Aorta (tissue), 5 donors: ENCODE measurements at regions not wholly inside any gene's neighbourhood (a gene's known extent, or its start where the extent isn't known, plus 50 kb on each side); places are given as distances from the start of the nearest gene placed in this dataset.

Experiments
- ATAC-seq: fragments of 200-7000 bp; cut with Tn5 transposase; one replicate; pipeline ENCODE4 v1.9.1; 2022; ENCODE audit warnings: moderate library complexity; ENCODE audit not compliant: low FRiP score
- DNase-seq, 2 donors: peaks; one replicate each; pipeline ENCODE4 v3.0.0-alpha.2; 2020
- H3K27ac ChIP-seq, 2 donors: one replicate each; pipeline ENCODE4 v1.5.1; 2013; ENCODE audit warnings: low read length in 2 of 2, mild to moderate bottlenecking in 2 of 2, moderate library complexity in 2 of 2, control low read depth in 1 of 2, inconsistent platforms in 1 of 2, low read depth in 1 of 2
- H3K27me3 ChIP-seq, 2 donors: one replicate each; pipeline ENCODE4 v1.6.1; 2013; ENCODE audit warnings: control low read depth in 1 of 2, low read length in 1 of 2, mild to moderate bottlenecking in 1 of 2, moderate library complexity in 1 of 2; ENCODE audit not compliant: insufficient read depth in 2 of 2, control insufficient read depth in 1 of 2
- H3K36me3 ChIP-seq, 2 donors: one replicate each; pipeline ENCODE4 v1.6.1; 2013; ENCODE audit warnings: control low read depth in 1 of 2, low read length in 1 of 2, mild to moderate bottlenecking in 1 of 2; ENCODE audit not compliant: insufficient read depth in 2 of 2, control insufficient read depth in 1 of 2
- H3K4me1 ChIP-seq, 2 donors: one replicate each; pipeline ENCODE4 v1.6.1; 2013; ENCODE audit warnings: low read length in 2 of 2, control low read depth in 1 of 2, mild to moderate bottlenecking in 1 of 2, moderate library complexity in 1 of 2; ENCODE audit not compliant: insufficient read depth in 2 of 2, control insufficient read depth in 1 of 2
- H3K4me3 ChIP-seq, 2 donors: one replicate each; pipeline ENCODE4 v1.5.1; 2013; ENCODE audit warnings: low read length in 2 of 2, control low read depth in 1 of 2, mild to moderate bottlenecking in 1 of 2
- H3K9me3 ChIP-seq: one replicate; pipeline ENCODE4 v1.6.1; 2013; ENCODE audit warnings: mild to moderate bottlenecking, low read length; ENCODE audit not compliant: control insufficient read depth
- WGBS, 2 donors: extraction: QIAGEN DNeasy Blood & Tissue Kit; methylation state at CpG; one replicate each; pipeline ENCODE4 v1.1.7; 2013; 5-methylcytosine and 5-hydroxymethylcytosine counted together
- intact Hi-C, 2 donors: fragments of 100-400 bp; cut with DNase I; formaldehyde crosslinking; loops; one replicate each; pipeline versions ENCODE4 v1.14.2 to v1.15.0; 2022
- donor health status: healthy with polysubstance abuse.
- donor health status: Bipolar disorder and iron deficiency.
- donor health status: DM: no; HTN: no; CAD: no.
- donor health status: DM: no; HTN: no; CAD: no.
- donor health status: DM: yes; HTN: yes; CAD: no.

GRCh38 chr1:96945509-96946084 lies 224.0 kb downstream of the PTBP2 start:
- no peaks in the 10 kb centered on the region for H3K9me3 ChIP-seq
- ATAC-seq (no peak), DNase-seq (no peak)
- H3K4me3 ChIP-seq, result no peak overlapping the region
- no peak overlapping the region for H3K27ac ChIP-seq
- intact Hi-C loops, result no loop called here
- no peaks in the 10 kb centered on the region for H3K4me1 ChIP-seq
- H3K27me3 ChIP-seq, result no peaks in the 10 kb centered on the region
- H3K36me3 ChIP-seq, result no peaks in the 10 kb centered on the region
- WGBS, 2 donors, result 95 to 96% methylated on average over 6 of the region's 6 CpGs

GRCh38 chr1:96955307-96956012 lies 233.9 kb downstream of the PTBP2 start:
- Histone ChIP-seq H3K27me3 (no peaks in the 10 kb centered on the region), H3K4me1 (no peaks in the 10 kb centered on the region), H3K36me3 (no peaks in the 10 kb centered on the region), H3K4me3 (no peak overlapping the region), H3K9me3 (no peaks in the 10 kb centered on the region), H3K27ac (no peak overlapping the region)
- WGBS, 2 donors, result 88 to 94% methylated on average over 3 of the region's 3 CpGs
- ATAC-seq, result no peak
- intact Hi-C loops, result no loop called here
- no peak for DNase-seq

- no peak for DNase-seq
- H3K4me3 ChIP-seq, result no peak overlapping the region
- no peak for ATAC-seq
- H3K9me3 ChIP-seq, result no peaks in the 10 kb centered on the region
- 0 to 8% methylated on average over 2 of the region's 2 CpGs for WGBS, 2 donors
- H3K27ac ChIP-seq, result no peak overlapping the region
- H3K4me1 ChIP-seq, result peaks cover 1 to 4% of the 10 kb centered on the region in 2 donors
- H3K27me3 ChIP-seq, result no peaks in the 10 kb centered on the region
- H3K36me3 ChIP-seq, result no peaks in the 10 kb centered on the region
- intact Hi-C loops, result loop anchor here in 1 of 2 donors (10.0 kb wide), 1 partner anchor 1093 kb away; no protein-coding TSS in a partner anchor
Measured at GRCh38 chr1:96962216-96962615, 240.6 kb downstream of the PTBP2 start.

GRCh38 chr1:96962751-96963211 lies 241.2 kb downstream of the PTBP2 start:
- 4 to 5% methylated on average over 4 of the region's 4 CpGs for WGBS, 2 donors
- Histone ChIP-seq H3K27me3 (no peaks in the 10 kb centered on the region), H3K9me3 (no peaks in the 10 kb centered on the region), H3K27ac (no peak overlapping the region), H3K4me1 (peaks cover 1 to 4% of the 10 kb centered on the region in 2 donors), H3K36me3 (no peaks in the 10 kb centered on the region), H3K4me3 (no peak overlapping the region)
- DNase-seq (no peak), ATAC-seq (no peak)
- intact Hi-C loops, result loop anchor here in 1 of 2 donors (10.0 kb wide), 1 partner anchor 1092 kb away; no protein-coding TSS in a partner anchor

- H3K36me3 ChIP-seq, result no peaks in the 10 kb centered on the region
- no peaks in the 10 kb centered on the region for H3K9me3 ChIP-seq
- H3K4me1 ChIP-seq, result peaks cover 1 to 4% of the 10 kb centered on the region in 2 donors
- no peak for DNase-seq
- no peak overlapping the region for H3K4me3 ChIP-seq
- 97% methylated on average over 1 of the region's 1 CpG for whole genome bisulfite sequencing, 2 donors
- ATAC-seq, result no peak
- H3K27ac ChIP-seq, result no peak overlapping the region
- intact Hi-C loops, result loop anchor here (5.0 to 10.0 kb wide), 2 partner anchors 1088 to 1090 kb away; no protein-coding TSS in a partner anchor
- H3K27me3 ChIP-seq, result no peaks in the 10 kb centered on the region
Measured at GRCh38 chr1:96964761-96965160, 243.2 kb downstream of the PTBP2 start.

GRCh38 chr1:96966536-96967138 lies 245.1 kb downstream of the PTBP2 start:
- DNase-seq (peak; percentile 78 to 84), ATAC-seq (peak; percentile 84)
- intact Hi-C loops, result loop anchor here (5.0 to 10.0 kb wide), 2 partner anchors 1086 to 1088 kb away; no protein-coding TSS in a partner anchor
- H3K9me3 ChIP-seq, result no peaks in the 10 kb centered on the region
- H3K4me3 ChIP-seq, result no peak overlapping the region
- H3K27ac ChIP-seq, result no peak overlapping the region
- 56 to 59% methylated on average over 15 of the region's 15 CpGs for WGBS, 2 donors
- no peaks in the 10 kb centered on the region for H3K36me3 ChIP-seq
- H3K4me1 ChIP-seq, result peaks cover 1 to 4% of the 10 kb centered on the region in 2 donors
- no peaks in the 10 kb centered on the region for H3K27me3 ChIP-seq

- Histone ChIP-seq H3K4me3 (no peak overlapping the region), H3K27ac (no peak overlapping the region), H3K9me3 (no peaks in the 10 kb centered on the region), H3K4me1 (peaks cover 0 to 1% of the 10 kb centered on the region in 2 donors), H3K27me3 (no peaks in the 10 kb centered on the region), H3K36me3 (no peaks in the 10 kb centered on the region)
- 81 to 82% methylated on average over 8 of the region's 8 CpGs for WGBS, 2 donors
- no peak for ATAC-seq
- no peak for DNase-seq
- intact Hi-C loops, result loop anchor here (5.0 to 10.0 kb wide), 2 partner anchors 1085 to 1087 kb away; no protein-coding TSS in a partner anchor
Measured at GRCh38 chr1:96967311-96967710, 245.7 kb downstream of the PTBP2 start.

- 11 to 13% methylated on average over 7 of the region's 7 CpGs for WGBS, 2 donors
- ATAC-seq, result no peak
Measured at GRCh38 chr1:96968541-96968940, 247.0 kb downstream of the PTBP2 start.

More at GRCh38 chr1:96968541-96968940, 247.0 kb downstream of the PTBP2 start:
- no peaks in the 10 kb centered on the region for H3K27me3 ChIP-seq
- H3K27ac ChIP-seq, result no peak overlapping the region
- no peaks in the 10 kb centered on the region for H3K36me3 ChIP-seq
- no peak overlapping the region for H3K4me3 ChIP-seq
- DNase-seq, result no peak
- intact Hi-C loops, result loop anchor here (5.0 to 10.0 kb wide), 2 partner anchors 1084 to 1086 kb away; no protein-coding TSS in a partner anchor
- H3K9me3 ChIP-seq, result no peaks in the 10 kb centered on the region
- no peaks in the 10 kb centered on the region for H3K4me1 ChIP-seq
